GM12872 (cell line): ENCODE measurements at regions not wholly inside any gene's neighbourhood (a gene's known extent, or its start where the extent isn't known, plus 50 kb on each side); places are given as distances from the start of the nearest gene placed in this dataset.

Experiments used
- CTCF ChIP-seq: IDR thresholded peaks from 3 replicates; pipeline ENCODE4 v1.5.1; 2011; ENCODE audit warnings: low read depth, mild to moderate bottlenecking, low read length, moderate library complexity; ENCODE audit not compliant: insufficient read depth

- peak; percentile 56 for TF ChIP-seq CTCF
Measured at GRCh38 chr1:93749894-93750301, 68.3 kb upstream of the BCAR3 start.

- TF ChIP-seq CTCF: no peak
Measured at GRCh38 chr1:93749487-93749886, 67.8 kb upstream of the BCAR3 start.

- no peak for TF ChIP-seq CTCF
Measured at GRCh38 chr1:93746021-93746812, 64.6 kb upstream of the BCAR3 start.

GRCh38 chr1:93744299-93744988, 62.8 kb upstream of the BCAR3 start:
- no peak for TF ChIP-seq CTCF

GRCh38 chr1:93743465-93743864, 61.8 kb upstream of the BCAR3 start:
- TF ChIP-seq CTCF: no peak

GRCh38 chr1:93740601-93741031, 59.0 kb upstream of the BCAR3 start:
- TF ChIP-seq CTCF: no peak

GRCh38 chr1:93740157-93740556, 58.5 kb upstream of the BCAR3 start:
- TF ChIP-seq CTCF: no peak
